ENCODE measurements at regions not wholly inside any gene's neighbourhood (a gene's known extent, or its start where the extent isn't known, plus 50 kb on each side); places are given as distances from the start of the nearest gene placed in this dataset.

- Histone ChIP-seq H3K36me3 (ENCODE audit: control insufficient read depth in 3 of 3, insufficient read depth in 3 of 3, low read length in 3 of 3) (no peaks in the 10 kb centered on the region), H3K27ac (ENCODE audit: low read depth, low read length) (peak overlapping the region; percentile 56), H3K4me1 (ENCODE audit: control insufficient read depth in 3 of 3, insufficient read depth in 3 of 3, low read length in 3 of 3) (peaks cover 5 to 7% (median 6%) of the 10 kb centered on the region in 3 donors), H3K9ac (ENCODE audit: low read depth in 1 of 3, low read length in 3 of 3) (no peak overlapping the region), H3K9me3 (ENCODE audit: control insufficient read depth in 3 of 3, low read length in 3 of 3) (no peaks in the 10 kb centered on the region), H3K27me3 (ENCODE audit: control insufficient read depth in 3 of 3, insufficient read depth in 3 of 3, low read length in 3 of 3) (no peaks in the 10 kb centered on the region), H3K4me3 (ENCODE audit: low read length in 3 of 3) (no peak overlapping the region)
Observed at GRCh38 chr2:152227969-152228592, 52.5 kb upstream of the STAM2 start.

- H3K9ac ChIP-seq (ENCODE audit: low read depth in 1 of 3, low read length in 3 of 3) = no peak overlapping the region
- H3K9me3 ChIP-seq (ENCODE audit: control insufficient read depth in 3 of 3, low read length in 3 of 3) = no peaks in the 10 kb centered on the region
- H3K4me1 ChIP-seq (ENCODE audit: control insufficient read depth in 3 of 3, insufficient read depth in 3 of 3, low read length in 3 of 3) = no peaks in the 10 kb centered on the region
- H3K27me3 ChIP-seq (ENCODE audit: control insufficient read depth in 3 of 3, insufficient read depth in 3 of 3, low read length in 3 of 3) = no peaks in the 10 kb centered on the region
- no peaks in the 10 kb centered on the region for H3K36me3 ChIP-seq (ENCODE audit: control insufficient read depth in 3 of 3, insufficient read depth in 3 of 3, low read length in 3 of 3)
- H3K4me3 ChIP-seq (ENCODE audit: low read length in 3 of 3) = no peak overlapping the region
- no peak overlapping the region for H3K27ac ChIP-seq (ENCODE audit: low read depth, low read length)
Observed at GRCh38 chr2:152231446-152231845, 55.9 kb upstream of the STAM2 start.

GRCh38 chr2:152234277-152234676 is 58.7 kb upstream of the STAM2 start:
- H3K27ac ChIP-seq (ENCODE audit: low read depth, low read length) = no peak overlapping the region
- H3K4me3 ChIP-seq (ENCODE audit: low read length in 3 of 3) = no peak overlapping the region
- no peaks in the 10 kb centered on the region for H3K27me3 ChIP-seq (ENCODE audit: control insufficient read depth in 3 of 3, insufficient read depth in 3 of 3, low read length in 3 of 3)
- H3K4me1 ChIP-seq (ENCODE audit: control insufficient read depth in 3 of 3, insufficient read depth in 3 of 3, low read length in 3 of 3) = no peaks in the 10 kb centered on the region
- H3K9me3 ChIP-seq (ENCODE audit: control insufficient read depth in 3 of 3, low read length in 3 of 3) = no peaks in the 10 kb centered on the region
- H3K9ac ChIP-seq (ENCODE audit: low read depth in 1 of 3, low read length in 3 of 3) = no peak overlapping the region
- no peaks in the 10 kb centered on the region for H3K36me3 ChIP-seq (ENCODE audit: control insufficient read depth in 3 of 3, insufficient read depth in 3 of 3, low read length in 3 of 3)

- no peaks in the 10 kb centered on the region for H3K9me3 ChIP-seq (ENCODE audit: control insufficient read depth in 3 of 3, low read length in 3 of 3)
- H3K36me3 ChIP-seq (ENCODE audit: control insufficient read depth in 3 of 3, insufficient read depth in 3 of 3, low read length in 3 of 3) = no peaks in the 10 kb centered on the region
- no peak overlapping the region for H3K4me3 ChIP-seq (ENCODE audit: low read length in 3 of 3)
- no peak overlapping the region for H3K27ac ChIP-seq (ENCODE audit: low read depth, low read length)
- no peak overlapping the region for H3K9ac ChIP-seq (ENCODE audit: low read depth in 1 of 3, low read length in 3 of 3)
- no peaks in the 10 kb centered on the region for H3K4me1 ChIP-seq (ENCODE audit: control insufficient read depth in 3 of 3, insufficient read depth in 3 of 3, low read length in 3 of 3)
- H3K27me3 ChIP-seq (ENCODE audit: control insufficient read depth in 3 of 3, insufficient read depth in 3 of 3, low read length in 3 of 3) = no peaks in the 10 kb centered on the region
Observed at GRCh38 chr2:152236191-152236925, 60.8 kb upstream of the STAM2 start.

- Histone ChIP-seq H3K4me1 (ENCODE audit: control insufficient read depth in 3 of 3, insufficient read depth in 3 of 3, low read length in 3 of 3) (no peaks in the 10 kb centered on the region), H3K9ac (ENCODE audit: low read depth in 1 of 3, low read length in 3 of 3) (no peak overlapping the region), H3K9me3 (ENCODE audit: control insufficient read depth in 3 of 3, low read length in 3 of 3) (no peaks in the 10 kb centered on the region), H3K36me3 (ENCODE audit: control insufficient read depth in 3 of 3, insufficient read depth in 3 of 3, low read length in 3 of 3) (no peaks in the 10 kb centered on the region), H3K27ac (ENCODE audit: low read depth, low read length) (no peak overlapping the region), H3K27me3 (ENCODE audit: control insufficient read depth in 3 of 3, insufficient read depth in 3 of 3, low read length in 3 of 3) (no peaks in the 10 kb centered on the region), H3K4me3 (ENCODE audit: low read length in 3 of 3) (no peak overlapping the region)
Observed at GRCh38 chr2:152238016-152238415, 62.5 kb upstream of the STAM2 start.

- H3K27me3 ChIP-seq (ENCODE audit: control insufficient read depth in 3 of 3, insufficient read depth in 3 of 3, low read length in 3 of 3) = no peaks in the 10 kb centered on the region
- H3K4me3 ChIP-seq (ENCODE audit: low read length in 3 of 3) = no peak overlapping the region
- H3K9ac ChIP-seq (ENCODE audit: low read depth in 1 of 3, low read length in 3 of 3) = no peak overlapping the region
- no peaks in the 10 kb centered on the region for H3K36me3 ChIP-seq (ENCODE audit: control insufficient read depth in 3 of 3, insufficient read depth in 3 of 3, low read length in 3 of 3)
- no peaks in the 10 kb centered on the region for H3K9me3 ChIP-seq (ENCODE audit: control insufficient read depth in 3 of 3, low read length in 3 of 3)
- peaks cover 0 to 2% (median 0%) of the 10 kb centered on the region in 3 donors for H3K4me1 ChIP-seq (ENCODE audit: control insufficient read depth in 3 of 3, insufficient read depth in 3 of 3, low read length in 3 of 3)
- H3K27ac ChIP-seq (ENCODE audit: low read depth, low read length) = no peak overlapping the region
Observed at GRCh38 chr2:152240559-152241231, 65.1 kb upstream of the STAM2 start.

- peaks cover 0 to 2% (median 0%) of the 10 kb centered on the region in 3 donors for H3K4me1 ChIP-seq (ENCODE audit: control insufficient read depth in 3 of 3, insufficient read depth in 3 of 3, low read length in 3 of 3)
- H3K27me3 ChIP-seq (ENCODE audit: control insufficient read depth in 3 of 3, insufficient read depth in 3 of 3, low read length in 3 of 3) = no peaks in the 10 kb centered on the region
- H3K9me3 ChIP-seq (ENCODE audit: control insufficient read depth in 3 of 3, low read length in 3 of 3) = no peaks in the 10 kb centered on the region
- H3K4me3 ChIP-seq (ENCODE audit: low read length in 3 of 3) = no peak overlapping the region
- H3K27ac ChIP-seq (ENCODE audit: low read depth, low read length) = no peak overlapping the region
- no peaks in the 10 kb centered on the region for H3K36me3 ChIP-seq (ENCODE audit: control insufficient read depth in 3 of 3, insufficient read depth in 3 of 3, low read length in 3 of 3)
- no peak overlapping the region for H3K9ac ChIP-seq (ENCODE audit: low read depth in 1 of 3, low read length in 3 of 3)
Observed at GRCh38 chr2:152241948-152242729, 66.6 kb upstream of the STAM2 start.

GRCh38 chr2:152242787-152243472 is 67.4 kb upstream of the STAM2 start:
- Histone ChIP-seq H3K27me3 (ENCODE audit: control insufficient read depth in 3 of 3, insufficient read depth in 3 of 3, low read length in 3 of 3) (no peaks in the 10 kb centered on the region), H3K4me3 (ENCODE audit: low read length in 3 of 3) (no peak overlapping the region), H3K27ac (ENCODE audit: low read depth, low read length) (no peak overlapping the region), H3K4me1 (ENCODE audit: control insufficient read depth in 3 of 3, insufficient read depth in 3 of 3, low read length in 3 of 3) (peaks cover 0 to 2% (median 0%) of the 10 kb centered on the region in 3 donors), H3K9me3 (ENCODE audit: control insufficient read depth in 3 of 3, low read length in 3 of 3) (no peaks in the 10 kb centered on the region), H3K9ac (ENCODE audit: low read depth in 1 of 3, low read length in 3 of 3) (no peak overlapping the region), H3K36me3 (ENCODE audit: control insufficient read depth in 3 of 3, insufficient read depth in 3 of 3, low read length in 3 of 3) (no peaks in the 10 kb centered on the region)

- Histone ChIP-seq H3K9ac (ENCODE audit: low read depth in 1 of 3, low read length in 3 of 3) (no peak overlapping the region), H3K4me3 (ENCODE audit: low read length in 3 of 3) (no peak overlapping the region), H3K4me1 (ENCODE audit: control insufficient read depth in 3 of 3, insufficient read depth in 3 of 3, low read length in 3 of 3) (peaks cover 0 to 2% (median 0%) of the 10 kb centered on the region in 3 donors), H3K36me3 (ENCODE audit: control insufficient read depth in 3 of 3, insufficient read depth in 3 of 3, low read length in 3 of 3) (no peaks in the 10 kb centered on the region), H3K27ac (ENCODE audit: low read depth, low read length) (no peak overlapping the region), H3K27me3 (ENCODE audit: control insufficient read depth in 3 of 3, insufficient read depth in 3 of 3, low read length in 3 of 3) (no peaks in the 10 kb centered on the region), H3K9me3 (ENCODE audit: control insufficient read depth in 3 of 3, low read length in 3 of 3) (no peaks in the 10 kb centered on the region)
Observed at GRCh38 chr2:152243761-152244640, 68.4 kb upstream of the STAM2 start.
